ENCODE measurements at regions not wholly inside any gene's neighbourhood (a gene's known extent, or its start where the extent isn't known, plus 50 kb on each side); places are given as distances from the start of the nearest gene placed in this dataset.
A peak's percentile ranks its signal among the peaks of the same experiment; 100 is the strongest.
"Not testable (repeated sequence)": the region's sequence is repeated elsewhere in the genome, so short reads cannot be mapped to it uniquely, and the experiment has no call there.

- DNase-seq, result no peak
Observed at GRCh38 chr2:7866825-7867224, 815.0 kb upstream of the ID2 start.

- DNase-seq, result peak in 1 of 5 donors; percentile 47
Observed at GRCh38 chr2:7867867-7868266, 814.0 kb upstream of the ID2 start.

- no peak for DNase-seq
Observed at GRCh38 chr2:7868836-7869235, 813.0 kb upstream of the ID2 start.

DNA sequence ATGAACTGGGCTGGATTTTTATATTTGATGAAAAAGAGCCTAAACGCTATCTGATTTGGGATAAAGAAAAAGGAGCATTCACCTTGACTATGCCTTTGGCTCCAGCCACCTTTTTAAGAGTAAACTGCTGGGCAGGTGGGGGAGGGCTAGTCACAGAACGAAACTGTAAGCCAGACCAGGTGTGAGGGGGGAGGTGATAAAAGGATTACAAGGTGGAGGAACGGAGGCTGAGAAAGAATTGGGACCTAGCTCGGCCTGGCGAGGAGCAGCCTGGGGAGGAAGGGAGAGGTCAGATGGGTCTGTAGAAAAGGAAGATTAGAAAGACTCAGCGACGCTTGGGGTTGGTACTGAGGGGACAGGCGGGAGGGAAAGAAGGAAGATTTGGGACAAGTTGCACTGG is 805.4 kb upstream of the ID2 start:
- DNase-seq, result not testable (repeated sequence)

DNA sequence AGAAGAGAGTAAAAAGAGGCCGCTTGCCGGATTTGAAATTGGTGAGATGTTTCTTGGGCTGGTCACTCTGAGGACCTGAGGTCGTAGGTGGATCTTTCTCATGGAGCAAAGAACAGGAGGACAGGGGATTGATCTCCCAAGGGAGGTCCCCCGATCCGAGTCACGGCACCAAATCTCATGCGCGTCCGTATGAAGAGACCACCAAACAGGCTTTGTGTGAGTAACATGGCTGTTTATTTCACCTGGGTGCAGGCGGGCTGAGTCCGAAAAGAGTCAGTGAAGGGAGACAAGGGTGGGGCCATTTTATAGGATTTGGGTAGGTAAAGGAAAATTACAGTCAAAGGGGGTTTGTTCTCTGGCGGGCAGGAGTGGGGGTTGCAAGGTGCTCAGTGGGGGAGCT is 803.6 kb upstream of the ID2 start:
- DNase-seq, result not testable (repeated sequence)

DNA sequence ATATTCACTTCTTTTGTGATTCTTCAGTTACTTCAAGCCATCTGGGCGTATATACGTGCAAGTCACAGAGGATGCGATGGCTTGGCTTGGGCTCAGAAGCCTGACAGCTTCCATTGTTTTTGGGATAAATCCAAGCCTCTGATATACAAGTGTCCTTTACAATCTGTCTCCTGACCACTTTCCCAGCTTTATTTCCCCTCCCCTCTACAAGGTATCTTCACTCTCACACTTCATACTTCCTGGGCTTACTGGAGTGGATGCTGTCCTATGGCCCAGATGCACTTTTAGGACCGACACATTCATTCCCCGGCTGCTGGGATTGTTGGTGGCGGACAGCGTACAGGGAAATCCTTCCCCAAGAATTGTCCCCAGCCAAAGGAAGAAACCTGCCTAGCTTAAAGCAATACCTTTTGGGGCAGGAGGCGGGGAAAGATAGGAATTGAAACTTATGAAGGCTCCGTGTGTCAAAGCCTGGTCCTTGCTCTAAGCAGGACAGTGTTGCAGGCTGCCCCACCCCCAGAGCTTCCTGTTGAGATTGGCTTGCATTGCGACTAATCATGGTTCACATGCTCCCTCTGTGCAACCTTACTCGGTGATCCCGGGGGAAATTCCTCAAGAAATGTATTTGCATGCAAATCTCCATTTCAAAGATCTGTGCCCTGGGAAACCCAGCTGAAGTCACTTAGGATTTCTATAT is 802.9 kb upstream of the ID2 start:
- no peak for DNase-seq

GRCh38 chr2:7879483-7879835 is 802.4 kb upstream of the ID2 start:
- DNase-seq, result no peak

- DNase-seq, result no peak
Observed at GRCh38 chr2:7880126-7880525, 801.7 kb upstream of the ID2 start.

DNA sequence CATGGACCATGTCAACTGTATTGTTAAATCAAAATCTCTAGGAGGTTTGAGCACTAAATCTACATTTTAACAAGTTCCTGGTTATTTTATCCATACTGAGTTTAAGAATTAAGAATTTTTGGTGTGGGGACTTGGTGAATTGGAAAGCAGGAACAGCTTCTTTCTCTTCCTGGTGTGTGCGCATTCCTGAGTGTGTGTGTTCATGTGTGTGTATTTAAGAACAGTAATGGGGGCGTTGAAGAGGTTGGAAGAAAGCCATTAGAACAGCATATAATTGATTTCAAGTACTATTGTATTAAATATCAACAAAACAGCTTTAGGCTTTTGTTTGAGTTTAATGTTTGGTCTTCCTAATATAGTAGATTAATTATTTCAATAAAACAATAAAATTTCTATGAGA is 801.3 kb upstream of the ID2 start:
- no peak for DNase-seq

GRCh38 chr2:7881063-7881462 is 800.8 kb upstream of the ID2 start:
- no peak for DNase-seq

DNA sequence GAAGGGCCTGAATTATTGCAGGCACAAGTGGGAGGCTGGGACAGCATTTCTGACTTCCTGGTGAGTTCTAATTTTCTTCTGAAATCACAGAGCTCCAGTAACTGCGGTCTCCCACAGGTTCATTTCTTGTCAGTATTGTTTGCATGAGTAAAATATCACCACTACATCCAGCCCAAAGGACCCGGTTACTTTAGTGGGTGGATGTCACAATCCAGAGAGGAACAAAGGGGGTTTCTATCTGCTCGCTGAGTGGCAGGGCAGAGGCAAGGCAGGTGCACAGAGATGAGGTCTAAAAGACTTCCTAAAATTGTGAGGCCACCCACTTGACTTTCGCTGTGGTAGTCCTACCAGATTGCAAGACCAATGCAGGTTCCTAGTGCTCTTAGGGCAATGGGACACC is 800.4 kb upstream of the ID2 start:
- DNase-seq, result no peak

DNA sequence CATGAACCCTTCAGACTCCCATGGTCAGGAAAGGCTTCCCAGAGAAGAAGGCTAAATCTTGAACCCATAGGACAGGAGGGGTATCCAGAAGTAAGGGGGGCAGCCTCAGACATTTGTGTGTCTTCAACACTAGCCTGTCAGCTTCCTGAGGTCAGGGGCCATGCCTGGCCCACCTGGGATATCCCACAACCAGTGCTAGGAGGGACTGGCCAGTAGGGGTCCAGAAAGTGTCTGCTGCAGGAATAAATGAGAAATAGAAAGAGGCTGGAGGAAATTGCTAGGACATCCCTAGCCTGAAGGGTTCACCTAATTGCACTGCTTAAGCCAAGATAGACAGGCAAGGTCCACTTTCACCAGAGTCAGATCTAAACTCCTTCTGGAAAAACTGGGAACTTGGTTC is 799.6 kb upstream of the ID2 start:
- DNase-seq, result no peak

- no peak for DNase-seq
Observed at GRCh38 chr2:7884338-7884737, 797.5 kb upstream of the ID2 start.

DNA sequence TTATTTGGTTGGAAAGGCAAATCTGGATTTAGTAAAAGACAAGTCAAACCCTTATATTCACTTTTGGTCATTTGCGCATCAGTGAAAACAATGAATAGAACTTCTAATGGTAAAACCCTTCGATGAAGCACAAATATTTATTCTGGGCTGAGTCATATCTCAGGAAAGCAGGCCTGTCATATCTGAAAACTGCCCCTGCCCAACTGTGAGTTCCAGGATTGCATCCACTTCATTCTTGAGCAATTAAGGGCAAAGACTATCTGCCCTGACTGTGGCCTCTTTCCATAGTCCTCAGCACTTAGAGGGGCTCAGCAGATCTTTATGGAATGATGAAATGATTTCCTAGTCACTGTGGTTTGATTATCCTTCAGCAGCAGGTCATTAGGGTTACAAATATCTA is 795.2 kb upstream of the ID2 start:
- DNase-seq, result no peak

DNA sequence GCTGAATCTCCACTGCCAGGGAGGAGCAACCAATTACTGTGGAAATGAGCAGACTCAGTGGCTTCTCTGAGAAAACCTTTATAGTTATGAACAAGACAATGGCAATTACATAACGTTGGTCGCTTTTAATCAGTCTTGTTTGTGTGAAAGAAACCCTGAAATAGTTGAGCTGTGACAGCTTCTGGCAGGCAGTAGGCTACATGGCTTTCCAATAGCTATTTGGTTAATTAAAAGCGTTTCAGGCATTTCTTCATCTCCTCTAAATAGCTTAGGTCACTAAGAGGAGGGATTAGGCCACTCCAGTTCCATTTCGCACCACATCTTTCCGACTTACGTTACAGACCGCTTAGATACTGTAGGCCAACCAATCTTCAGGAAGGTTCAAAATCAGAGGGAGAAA is 794.4 kb upstream of the ID2 start:
- no peak for DNase-seq

DNA sequence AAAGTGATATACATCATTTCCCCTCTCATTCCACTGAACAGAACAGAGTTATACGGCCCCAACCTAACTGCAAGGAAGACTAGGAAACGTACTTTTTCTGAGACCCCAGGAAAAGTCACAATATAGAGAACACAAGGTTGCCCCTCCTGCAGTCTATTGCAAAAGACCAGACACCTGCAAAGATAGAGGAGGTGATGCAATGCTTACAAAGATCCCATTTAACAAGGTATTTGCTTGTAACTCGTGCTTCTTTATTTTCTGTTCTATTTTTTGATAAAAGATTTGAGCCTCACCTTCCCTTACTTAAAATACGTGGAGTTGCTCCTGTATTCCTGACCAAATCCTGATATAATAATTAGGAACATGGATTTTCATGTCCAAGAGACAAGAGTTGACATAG is 793.0 kb upstream of the ID2 start:
- no peak for DNase-seq

- DNase-seq, result no peak
Observed at GRCh38 chr2:7891312-7891711, 790.5 kb upstream of the ID2 start.

- DNase-seq, result no peak
Observed at GRCh38 chr2:7895289-7895688, 786.6 kb upstream of the ID2 start.

- no peak for DNase-seq
Observed at GRCh38 chr2:7896940-7897487, 784.8 kb upstream of the ID2 start.

DNA sequence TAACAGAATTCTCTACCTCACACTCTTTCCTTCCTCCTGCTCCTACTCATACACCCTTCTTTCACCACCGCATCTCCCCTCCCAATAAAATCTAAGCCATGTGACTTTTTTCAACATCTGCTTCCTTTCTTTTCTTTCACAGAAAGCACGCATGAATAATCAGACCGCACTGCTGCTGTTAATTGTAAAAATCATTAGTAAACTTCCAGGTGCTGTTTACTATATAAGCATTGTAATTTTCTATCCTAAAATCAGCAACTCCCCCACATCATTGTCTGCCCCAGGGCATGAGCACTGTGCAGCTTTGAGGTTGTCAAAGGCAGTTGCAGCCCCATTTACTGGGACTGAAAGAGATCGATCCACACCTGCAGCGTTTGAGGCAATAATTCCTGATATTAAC is 782.6 kb upstream of the ID2 start:
- DNase-seq, result no peak

DNA sequence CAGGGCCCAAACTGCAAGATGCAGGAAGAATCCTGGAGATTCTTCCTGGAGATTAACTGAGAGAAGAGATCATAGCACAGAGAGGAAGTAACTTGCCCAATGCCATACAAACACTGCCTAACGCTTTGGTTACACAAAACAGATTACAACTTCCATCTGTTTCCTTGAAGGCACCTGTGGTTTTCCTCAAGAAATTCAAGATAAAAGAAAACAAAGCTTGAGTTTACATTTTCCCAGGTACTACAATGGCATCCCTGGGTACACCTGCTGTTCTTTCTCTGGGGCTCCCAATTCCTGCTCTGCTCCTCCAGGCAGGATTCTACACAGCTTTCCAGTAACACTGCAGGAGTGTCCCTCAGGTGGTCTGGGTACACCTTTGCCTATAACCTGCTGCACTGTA is 781.9 kb upstream of the ID2 start:
- no peak for DNase-seq

DNA sequence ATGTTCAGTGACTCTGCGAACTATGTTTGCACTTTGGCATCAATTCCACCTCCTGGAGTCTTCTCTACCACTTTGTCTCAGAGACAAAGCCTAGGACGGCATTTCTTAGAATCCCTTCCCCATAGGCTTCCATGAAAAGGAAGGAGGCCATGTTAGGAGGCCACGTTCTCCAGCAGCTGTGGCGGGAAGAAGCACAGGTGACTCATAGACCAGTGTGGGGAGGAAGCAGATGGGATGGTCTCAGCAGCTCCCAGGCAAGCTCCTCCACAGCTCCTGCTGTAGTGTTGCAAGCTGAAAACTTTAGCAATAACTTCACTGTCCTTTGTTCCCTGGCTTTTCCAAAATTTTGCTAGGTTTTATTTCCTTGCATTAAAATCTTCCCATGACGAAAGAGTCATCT is 781.3 kb upstream of the ID2 start:
- peak in 1 of 5 donors; percentile 35 for DNase-seq

DNA sequence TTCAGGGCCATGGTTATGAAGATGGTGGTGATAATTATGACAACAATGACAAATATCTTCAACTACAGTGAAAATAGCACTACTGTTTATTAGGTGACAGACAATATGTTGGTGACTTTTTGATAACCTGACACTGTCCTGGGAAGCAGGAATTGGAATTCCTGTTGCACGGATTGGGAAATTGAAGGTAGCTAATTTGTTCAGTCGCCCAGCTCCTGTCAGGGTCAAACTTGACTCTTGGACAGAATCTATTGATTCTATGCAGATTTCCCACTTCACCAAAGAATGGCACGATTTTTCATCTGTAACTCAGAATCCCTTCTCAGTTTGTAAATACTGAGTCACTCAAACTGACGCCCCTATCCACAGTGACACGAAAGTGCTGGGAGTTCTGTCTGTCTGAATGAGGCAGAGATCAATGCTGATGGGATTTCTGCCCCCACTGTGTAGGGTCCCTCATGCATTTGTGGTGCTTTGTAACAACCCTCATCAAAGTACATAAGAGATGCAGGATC is 779.5 kb upstream of the ID2 start:
- DNase-seq, result no peak

DNA sequence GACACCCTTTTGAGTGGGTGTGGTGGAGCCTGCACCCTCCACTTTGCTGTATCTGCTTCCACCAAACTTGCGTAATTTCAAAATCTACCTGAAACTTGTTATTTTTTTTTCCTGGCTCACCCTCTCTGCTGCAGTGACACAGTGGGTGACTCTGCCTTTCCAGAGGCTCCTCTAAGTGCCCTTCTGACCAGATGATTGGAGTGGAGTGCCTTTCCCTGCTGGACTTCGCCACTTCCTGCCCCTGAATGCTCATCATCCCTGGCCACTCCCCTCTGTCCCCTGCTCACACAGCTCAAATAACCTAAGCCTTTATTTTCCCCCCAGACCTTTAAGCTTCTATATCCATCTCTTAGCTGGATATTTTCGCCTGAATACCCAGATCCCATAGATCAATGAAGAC is 777.5 kb upstream of the ID2 start:
- no peak for DNase-seq

GRCh38 chr2:7905756-7906155 is 776.1 kb upstream of the ID2 start:
- no peak for DNase-seq
